Islet precursor cell (in vitro differentiated cells): ENCODE measurements at regions not wholly inside any gene's neighbourhood (a gene's known extent, or its start where the extent isn't known, plus 50 kb on each side); places are given as distances from the start of the nearest gene placed in this dataset.
A peak's percentile ranks its signal among the peaks of the same experiment; 100 is the strongest.

Experiments
- DNase-seq: peaks from one replicate; pipeline ENCODE4 v3.0.0-alpha.2; 2018

DNA sequence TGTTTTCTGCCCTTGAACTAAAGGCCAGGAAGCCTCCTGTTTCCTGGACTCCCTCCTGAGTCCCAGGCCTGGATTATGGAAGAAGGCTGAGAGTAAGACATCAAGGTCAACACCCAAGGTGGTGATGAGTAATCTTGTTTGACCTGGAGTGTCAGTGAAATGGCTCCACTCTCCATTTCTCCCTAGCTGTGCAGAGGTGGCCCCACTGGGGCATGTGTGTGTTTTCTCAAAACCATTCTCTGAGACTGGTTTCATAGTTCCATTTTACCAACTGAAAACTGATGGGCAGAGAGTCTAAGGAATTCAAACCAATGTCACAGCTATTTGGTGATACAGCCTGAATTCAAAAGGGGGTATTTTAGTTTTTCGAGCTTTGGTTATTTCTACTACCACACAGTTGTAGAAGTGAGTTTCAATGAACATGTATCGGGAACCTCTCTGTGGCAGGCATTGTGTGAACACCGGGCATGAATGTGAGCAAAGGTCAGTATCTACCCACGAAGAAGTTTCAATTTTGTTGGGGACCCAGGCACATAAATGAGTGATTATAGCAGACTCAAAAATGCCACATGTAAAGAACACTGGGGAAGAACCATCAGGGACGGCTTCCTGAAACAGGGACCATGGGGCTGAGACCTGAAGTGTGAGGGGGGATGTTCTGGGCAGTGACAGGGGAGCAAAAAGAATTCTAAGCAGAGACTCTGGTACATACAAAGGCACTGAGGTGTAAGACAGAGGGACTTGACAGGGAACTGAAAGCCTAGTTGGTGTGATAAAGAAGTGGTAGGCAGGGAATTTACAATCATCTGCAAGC is 269.6 kb upstream of the KLF4 start:
- no peak for DNase-seq

DNA sequence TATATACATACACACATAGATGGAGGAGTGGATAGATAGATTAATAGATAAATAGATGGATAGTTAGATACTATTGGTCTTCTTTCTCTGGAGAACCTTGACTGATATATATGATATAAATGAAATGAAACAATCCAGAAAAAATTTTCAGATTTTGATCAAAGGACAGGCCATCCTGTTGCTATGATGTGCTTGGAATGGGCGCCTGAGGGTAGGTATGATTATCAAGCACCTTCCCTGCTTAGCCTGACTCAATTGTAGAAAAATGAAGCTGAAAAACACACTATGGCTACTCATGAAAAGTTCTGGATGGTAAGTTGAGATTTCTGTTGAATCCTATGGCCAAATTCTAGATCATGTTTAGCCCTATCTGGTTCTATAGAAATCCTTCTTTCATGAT is 266.5 kb upstream of the KLF4 start:
- no peak for DNase-seq

DNA sequence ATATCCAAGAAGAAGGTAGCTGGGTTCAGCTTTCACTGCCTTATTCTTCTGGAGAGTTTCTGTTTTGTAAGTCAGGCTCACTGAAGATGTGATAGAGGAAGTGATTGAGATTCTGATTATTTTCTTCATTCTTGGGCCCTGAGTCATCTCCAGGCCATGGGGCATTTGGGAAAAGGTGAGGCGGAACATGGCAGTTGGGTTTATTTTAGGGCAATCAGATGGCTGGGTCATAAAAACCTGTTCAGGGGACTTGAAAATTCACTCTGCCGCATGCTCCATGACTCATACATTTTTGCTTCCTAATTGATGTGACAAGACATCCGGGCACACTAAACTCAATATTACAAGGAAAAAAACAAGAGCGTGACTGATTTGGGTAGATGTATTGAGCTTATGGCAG is 265.7 kb upstream of the KLF4 start:
- DNase-seq: peak; percentile 91

DNA sequence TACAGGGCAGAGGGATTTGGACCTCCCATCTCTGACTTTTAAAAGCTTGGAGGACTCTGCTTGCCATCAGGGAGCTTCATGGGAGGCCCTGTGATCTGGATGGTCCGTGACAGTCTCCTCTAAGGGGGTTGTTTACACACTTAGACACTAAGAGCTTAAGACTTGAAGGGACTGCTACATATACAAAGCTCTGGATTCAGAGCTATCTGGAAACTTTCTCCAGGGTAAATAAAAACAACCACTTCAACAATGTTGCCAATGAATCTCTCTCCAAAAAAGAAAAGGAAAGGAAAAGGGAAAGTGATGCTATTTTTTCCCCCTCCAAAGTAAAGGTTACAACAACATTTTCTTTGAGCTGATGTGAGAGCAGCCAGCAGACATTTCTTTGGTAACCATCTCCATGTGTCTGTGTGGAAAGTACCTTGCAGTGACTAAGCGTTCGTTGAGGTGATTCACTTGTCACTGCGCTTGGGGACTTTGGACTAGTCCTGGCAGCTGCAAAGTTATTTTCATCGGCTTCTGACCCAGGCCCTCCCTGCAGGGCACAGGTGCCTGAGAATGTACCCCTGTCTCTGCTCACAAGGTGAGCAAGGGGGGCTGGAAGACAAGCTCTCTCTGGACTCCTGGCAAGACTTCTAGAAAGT is 262.1 kb upstream of the KLF4 start:
- peak; percentile 63 for DNase-seq

DNA sequence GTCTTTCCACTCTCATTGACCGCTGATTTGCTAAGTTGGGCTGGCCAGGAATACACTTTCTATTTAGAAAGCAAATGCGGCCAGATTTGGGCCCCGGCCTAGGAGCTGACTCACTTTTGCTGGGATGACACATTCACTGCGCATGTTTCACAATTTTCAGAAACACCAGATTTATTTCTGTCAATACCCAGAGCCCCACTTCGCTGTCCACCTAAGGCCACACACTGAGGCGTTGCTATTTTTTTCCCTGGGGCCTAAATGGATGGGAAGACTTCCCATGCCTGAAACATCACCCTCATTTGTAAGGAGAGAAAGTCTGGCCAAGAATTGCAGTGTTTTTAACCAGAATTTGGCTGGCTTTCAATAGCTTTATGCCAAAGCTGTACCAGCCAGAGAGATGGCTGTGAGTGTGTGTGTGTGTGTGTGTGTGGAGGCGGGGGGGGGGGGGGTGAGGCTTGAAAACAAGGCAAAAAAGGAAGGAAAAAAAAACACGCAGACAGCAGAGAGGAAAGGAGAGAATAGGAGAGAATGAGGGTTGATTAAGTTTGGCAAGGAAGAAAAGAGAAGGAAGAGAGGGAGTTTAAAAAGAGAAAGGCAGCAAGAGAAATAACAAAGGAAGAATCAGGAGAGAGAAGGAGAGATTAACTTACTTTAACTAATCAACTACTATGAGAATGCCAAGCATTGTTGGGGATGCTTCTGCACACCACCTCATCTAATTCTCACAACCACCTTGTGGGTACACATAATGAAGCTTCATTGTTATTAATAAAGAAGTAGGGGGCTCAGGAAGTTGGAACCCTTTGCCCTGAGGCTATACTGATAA is 261.4 kb upstream of the KLF4 start:
- DNase-seq: no peak

DNA sequence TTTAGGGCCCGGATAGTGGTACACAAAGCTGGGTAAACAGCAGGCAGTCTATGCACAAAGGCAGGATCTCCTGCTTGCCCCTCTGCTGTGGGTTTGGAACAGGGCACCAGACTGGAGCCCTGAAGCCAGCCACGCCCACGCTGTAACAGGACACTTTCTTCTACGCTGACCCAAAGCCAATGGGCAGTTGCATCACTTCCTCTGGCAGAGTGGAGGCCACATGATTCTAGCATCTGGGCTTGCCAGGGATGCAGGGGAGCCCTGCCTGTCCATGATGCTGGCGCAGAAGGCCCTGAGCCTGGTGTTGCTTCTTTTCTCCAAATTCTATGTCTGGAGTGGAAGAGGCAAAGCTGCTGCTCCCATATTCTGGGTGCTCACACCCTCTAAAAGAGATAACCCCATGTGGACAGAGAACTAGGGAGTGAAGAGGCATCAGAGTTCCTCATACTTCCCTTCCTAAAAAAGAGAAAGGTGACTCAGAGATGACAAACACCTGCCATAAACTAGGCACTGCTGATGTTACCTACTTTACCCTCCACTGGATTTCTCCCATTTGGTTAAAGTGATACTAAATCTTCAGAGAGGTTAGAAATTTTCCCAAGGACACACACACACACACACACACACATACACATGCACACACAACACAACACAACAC is 260.3 kb upstream of the KLF4 start:
- DNase-seq: peak; percentile 76

DNA sequence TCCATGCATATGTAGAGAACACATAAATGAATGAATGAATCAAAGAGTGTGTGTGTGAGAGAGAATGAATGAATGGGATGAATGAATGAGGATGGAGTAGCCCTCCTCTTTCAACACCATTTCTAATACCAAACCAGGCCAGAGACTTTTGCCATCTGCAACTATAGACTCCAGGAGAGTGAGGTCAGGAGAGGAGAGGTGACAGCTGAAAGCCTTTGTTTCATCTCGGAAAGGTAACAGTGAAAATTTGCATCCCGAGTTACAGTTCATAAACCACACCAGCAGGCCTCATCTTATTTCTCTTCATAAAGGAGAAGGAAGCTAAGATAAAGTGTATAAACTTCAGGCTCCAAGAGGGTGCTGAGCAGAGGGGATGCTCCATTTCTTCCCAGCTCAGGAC is 255.3 kb upstream of the KLF4 start:
- DNase-seq: no peak

DNA sequence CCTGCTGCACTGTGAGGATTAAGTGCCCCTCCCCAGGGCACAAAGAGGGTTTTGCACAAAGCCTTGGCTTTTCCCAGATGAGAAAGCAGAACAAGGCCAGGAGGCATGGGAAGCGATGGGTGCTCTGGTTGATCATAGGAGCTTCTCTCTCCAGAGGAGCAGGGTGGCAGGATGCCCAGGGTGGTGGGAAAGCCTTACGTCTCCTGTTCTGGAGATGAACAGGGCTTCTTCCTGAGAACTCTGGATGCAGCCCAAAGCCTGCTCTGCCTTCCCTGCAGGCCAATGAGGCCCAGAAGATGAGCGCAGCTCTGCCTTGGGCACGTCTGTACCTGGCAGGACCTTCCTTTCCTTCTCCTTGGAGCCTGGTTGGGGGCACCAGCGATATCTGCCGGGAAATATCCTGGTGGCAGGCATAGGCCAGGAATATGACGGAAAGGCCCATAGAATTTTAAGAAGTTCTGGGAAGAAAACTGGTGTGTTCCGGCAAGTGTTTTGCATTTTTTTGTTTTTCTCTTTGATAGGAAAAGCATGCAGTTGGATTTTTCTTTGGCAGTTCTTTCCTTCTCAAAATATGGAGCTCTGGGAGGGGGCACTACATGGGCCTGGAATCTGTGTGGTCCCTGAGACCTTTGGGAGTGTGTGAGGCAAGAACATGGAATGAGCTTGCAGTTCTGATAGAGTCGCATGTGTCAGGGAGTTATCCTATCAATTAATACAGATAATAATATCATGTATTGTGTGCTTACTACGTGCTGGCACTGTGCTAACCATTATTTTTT is 253.2 kb upstream of the KLF4 start:
- DNase-seq: no peak

DNA sequence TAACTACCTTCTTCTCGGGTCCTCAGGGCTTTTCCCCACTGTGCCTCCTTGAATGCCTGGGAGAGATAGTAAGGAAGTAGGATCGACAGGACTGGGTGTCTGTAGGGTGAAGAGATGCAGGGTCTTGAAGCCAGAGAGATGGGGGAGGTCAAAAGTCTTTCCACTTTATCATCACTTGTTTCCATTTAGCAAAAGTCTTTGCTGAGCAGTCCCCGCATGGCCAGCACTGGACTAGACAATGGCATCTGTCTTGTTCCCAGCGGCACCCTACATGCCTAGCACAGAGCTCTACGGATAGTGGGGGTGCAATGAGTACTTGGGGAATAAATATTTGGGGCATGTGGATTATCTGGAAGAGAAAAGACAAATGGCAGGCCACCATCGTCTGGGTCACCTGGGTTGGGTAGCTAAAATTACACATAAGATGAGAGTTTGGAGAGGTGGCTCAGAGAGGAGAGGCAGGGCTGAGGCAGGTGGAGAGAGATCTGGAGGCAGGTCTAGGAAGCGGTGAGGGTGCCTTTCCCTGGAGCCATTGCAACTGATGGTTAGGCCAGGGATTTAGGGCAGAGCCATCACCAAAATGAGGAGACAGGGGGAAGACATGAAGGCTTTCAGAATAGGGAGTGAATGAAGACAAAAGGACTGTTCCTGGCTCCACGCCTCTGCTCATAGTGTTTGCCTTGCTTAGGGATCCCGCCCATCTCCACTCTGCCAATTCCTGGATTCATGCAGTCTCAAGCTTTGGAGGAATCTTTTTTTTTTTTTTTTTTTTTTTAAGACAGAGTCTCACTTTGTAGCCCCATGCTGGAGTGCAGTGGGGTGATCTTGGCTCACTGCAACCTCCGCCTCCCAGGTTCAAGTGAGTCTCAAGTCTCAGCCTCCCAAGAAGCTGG is 250.8 kb upstream of the KLF4 start:
- DNase-seq: no peak

DNA sequence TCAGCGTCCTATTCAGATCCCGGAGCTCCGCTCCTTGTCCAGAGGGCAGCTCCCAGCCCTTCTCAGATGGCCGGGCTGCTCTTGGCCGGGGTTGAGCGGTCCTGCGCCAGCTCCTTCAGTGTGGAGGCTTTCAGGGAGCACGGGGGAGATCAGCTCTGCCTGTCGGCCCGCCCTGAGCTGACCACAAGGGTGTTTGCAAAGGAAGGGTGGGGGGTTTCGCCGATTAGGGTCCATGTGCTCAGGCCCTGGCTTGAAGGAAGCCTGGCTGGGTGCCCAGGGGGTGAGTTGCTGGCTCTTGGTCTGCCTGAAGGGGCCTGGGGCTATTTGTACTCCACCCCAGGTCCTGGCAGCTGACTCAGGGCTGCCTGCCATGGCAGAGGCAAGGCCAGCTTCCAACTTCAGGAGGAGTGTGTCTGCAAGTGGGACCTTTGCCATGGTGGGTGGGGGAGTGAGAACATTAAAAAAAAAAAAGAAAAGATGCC is 250.1 kb upstream of the KLF4 start:
- DNase-seq: no peak

DNA sequence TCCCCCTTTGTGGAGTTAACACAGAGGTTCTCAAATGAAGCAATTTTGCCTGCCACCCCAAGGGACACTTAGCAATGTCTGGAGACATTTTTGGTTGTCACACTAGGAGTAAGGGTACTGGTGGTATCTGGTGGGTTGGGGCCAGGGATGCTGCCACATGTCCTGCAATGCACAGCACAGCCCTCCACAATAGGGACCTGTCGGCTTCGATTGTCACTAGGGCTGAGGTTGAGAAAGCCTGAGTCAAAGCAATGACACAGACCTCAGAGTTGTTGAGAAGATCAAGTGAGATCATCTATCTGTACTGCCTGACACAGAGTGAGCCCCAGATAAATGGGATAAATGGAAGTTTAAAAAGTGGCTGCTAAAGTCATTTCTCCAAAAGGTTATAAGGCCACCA is 249.2 kb upstream of the KLF4 start:
- no peak for DNase-seq

DNA sequence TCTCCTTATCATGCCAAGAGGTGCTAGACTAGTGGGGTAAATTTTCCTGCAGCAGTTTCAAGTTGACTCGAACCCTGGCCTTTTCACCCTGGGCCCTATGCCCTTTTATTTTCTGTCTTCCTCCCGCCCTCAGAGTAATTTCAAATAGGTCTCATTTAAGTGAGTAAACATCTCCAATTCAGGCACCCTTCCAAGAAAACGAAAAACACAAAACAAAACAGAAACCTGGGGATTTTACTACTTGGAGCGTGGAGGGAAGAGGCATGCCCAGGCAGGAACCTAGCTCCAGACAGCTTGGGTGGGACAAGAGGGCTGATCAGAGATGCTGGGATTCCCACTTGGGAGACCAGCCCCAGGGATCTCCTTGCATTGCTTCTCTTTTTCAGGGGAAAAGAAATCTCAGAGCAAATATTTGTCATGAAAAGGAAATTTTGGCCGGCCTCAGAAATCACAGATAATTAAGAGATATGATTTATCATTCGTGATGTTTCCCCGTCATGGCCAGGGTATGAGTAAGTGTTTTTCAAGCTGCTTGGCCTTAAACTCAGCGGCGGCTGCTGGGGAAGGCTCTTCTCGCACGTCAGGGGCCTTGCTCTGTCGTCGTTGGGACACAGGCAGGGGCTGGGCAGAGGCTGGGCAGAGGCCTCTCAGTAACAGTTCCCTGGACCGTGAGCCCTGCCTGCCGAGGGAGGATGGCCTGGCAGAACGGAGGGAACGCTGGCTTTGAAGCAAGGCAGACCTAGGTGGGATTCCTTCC is 248.6 kb upstream of the KLF4 start:
- no peak for DNase-seq

DNA sequence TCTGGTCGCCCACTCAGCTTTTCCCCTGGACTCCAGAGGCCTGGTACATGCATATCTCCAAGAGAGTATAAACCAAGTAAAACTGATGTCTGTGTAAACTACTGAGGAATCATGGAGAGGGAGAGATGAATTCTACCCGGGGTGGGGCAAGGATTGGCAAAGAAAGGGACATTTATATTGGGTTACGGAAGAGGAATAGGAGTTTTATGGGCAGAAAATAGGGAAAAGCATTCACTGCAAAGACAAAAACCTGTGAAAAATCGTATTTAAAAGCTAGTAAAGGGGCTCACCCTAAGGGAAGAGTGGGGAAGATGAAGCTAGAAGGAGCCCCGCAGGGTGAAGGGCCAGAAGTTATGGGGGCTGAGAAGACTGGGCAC is 248.0 kb upstream of the KLF4 start:
- no peak for DNase-seq

DNA sequence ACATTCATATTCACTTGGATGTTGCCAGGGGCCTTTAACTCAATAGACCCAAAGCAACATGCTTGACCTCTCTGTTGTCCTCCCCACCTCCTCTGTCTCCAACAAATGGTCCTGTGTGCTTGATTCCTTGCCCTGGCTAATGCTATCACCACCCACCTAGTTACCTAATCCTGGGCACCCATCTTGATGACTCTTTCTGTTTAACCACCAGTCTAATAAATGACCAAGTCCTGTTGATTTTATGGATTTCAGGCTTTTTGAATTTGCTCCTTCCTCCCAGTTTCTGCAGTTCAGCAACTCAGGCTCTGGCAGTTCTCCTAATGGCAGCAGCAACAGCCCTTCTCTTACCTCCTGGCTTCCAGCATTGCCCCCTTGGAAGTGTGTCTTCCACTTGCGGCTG is 246.3 kb upstream of the KLF4 start:
- DNase-seq: no peak

DNA sequence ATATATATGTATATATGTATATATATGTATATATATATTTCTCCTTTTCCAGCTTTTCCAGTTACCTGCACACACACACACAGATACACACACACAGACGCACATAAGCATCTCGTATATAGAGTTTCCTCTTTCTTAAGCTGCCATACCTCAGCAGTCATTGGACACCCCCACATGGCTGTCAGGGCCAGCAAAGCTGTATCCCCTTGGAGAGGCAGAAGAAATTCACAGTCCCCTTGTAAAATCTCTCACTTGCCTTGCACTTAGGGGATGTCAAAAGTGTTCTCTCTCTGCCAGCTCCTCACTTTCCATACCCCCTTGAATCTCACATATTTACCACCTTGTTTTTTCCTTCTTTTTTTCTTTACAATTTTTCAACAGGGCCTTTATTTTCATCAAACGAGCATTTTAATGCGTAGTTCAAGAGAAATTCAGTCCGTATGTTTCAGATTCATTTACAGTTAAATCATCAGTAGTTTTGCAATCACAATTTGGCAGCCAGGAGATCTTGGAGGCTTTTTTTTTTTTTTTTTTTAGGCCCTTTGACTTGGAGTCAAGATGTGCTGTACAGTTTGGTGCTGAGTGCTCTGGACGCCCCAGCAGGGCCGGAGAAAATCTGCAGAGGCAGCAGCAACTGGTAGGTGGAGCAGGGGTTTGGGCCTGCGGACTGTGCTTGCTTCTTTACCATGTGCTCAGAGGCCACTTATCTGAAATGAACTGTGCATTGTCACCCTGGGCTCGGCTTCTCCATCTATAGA is 244.9 kb upstream of the KLF4 start:
- DNase-seq: no peak

DNA sequence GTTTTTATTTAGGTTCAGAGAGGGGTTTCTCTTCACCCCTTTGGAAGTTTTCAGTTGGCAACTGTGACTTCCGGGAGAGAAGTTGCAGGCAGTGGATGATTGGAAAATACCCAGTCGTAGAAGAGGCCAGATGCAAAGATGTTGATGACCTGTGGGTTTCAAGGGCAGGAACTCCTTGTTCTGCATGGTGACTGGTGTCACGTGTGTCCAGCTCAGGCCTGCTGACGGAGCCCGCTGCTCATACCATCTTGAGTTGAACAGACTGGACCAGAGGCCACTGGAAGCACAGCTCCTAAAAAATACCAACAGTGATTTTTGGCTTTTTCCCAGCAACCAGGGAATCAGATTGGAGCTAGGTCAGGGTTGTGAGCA is 243.9 kb upstream of the KLF4 start:
- no peak for DNase-seq

DNA sequence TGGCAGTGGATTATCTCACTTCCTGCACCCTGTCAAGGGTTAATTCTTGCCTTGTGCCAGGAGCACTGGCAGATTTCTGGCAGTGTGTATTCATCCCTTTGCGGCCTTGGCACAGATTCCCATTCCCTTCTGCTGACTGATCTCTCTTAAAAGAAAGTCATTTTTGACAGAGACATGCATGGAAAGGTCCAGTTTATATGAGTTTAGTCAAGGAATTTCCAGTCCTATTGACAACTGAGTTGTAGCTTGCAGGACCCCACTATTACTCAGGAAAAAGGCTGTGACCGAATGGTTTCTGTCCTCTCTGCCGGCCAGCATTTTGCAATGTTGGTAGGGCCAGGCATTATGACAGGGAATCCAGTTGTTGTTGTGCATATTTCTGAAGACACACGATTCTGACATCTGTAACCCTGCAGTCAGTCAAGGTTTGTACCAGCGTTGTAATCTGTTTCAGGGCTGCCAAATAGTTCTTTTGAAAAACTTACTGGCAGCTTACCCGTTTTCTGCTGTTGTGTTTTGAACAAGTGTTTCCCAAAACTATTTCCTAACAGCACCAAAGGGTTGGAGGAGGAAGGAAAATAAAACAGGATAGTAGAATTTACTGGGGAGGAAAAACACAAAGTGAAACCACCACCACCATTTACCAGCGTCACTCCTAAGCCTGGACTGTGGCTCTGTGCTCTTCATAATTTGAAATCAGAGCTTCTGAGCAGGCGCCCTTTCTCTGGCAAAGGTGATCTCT is 243.4 kb upstream of the KLF4 start:
- DNase-seq: no peak

DNA sequence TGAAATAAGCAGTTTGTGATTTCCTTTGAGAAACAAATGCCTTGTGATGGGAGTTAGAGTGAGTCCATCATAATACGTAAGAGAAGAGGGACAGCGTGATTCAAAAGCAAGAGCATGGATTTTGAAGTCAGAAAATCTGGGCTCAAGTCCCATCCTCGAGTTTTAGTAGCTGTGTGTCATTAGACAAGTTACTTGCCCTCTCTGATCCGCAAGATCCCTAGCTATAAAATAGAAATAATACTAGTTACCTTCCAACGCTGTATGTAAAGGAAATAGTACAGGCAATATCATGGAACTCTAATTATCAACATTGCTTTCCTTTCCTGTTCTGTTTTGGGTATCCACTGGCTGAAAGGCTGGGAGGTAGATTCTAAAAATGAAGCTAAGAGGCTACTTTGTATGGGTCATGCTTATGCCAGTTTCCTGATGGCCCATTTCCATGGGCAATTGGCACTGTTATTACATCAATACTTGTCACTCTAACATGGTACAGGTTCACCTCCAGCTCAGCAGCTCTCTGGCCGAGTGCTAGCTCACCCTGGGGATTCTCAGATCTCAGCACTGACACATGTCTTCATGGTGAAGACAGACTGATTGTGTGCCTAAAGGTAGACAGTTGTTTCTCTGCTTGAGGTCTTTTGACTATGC is 241.7 kb upstream of the KLF4 start:
- DNase-seq: no peak

DNA sequence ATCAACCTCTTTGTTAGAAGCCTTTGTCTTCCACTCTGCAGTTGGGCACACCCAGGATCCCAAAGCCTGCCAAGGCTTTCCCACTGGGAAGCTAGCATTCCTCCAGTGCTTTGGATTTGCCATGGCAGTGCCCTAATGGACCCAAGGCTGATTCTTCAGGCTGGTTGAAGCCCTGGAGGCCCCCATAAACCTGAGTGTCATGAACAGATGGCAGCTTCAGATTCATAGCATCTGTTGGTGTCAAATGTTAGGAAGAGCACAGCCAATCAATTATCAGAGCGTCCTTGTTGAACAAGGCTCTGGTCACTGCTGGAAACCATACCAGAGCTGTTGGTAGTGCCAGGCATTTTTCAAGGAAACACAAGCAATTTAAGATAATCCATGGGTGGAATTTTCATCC is 241.1 kb upstream of the KLF4 start:
- no peak for DNase-seq
